ENCODE measurements at regions not wholly inside any gene's neighbourhood (a gene's known extent, or its start where the extent isn't known, plus 50 kb on each side); places are given as distances from the start of the nearest gene placed in this dataset.

DNA sequence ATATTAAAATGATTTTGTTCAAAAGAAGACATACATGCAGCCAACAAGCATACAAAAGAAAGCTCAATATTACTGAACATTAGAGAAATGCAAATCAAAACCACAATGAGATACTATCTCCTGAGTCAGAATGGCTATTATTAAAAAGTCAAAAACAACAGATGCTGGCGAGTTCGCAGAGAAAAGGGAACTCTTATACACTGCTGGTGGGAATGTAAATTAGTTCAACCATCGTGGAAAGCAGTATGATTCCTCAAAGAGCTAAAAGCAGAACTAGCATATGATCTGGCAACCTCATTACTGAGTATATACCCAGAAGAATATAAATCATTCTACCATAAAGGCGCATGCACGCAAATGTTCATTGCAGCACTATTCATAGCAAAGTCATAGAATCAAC lies 126.0 kb upstream of the HMCN1 start:
- no peak overlapping the region for H3K27ac ChIP-seq (ENCODE audit: insufficient read depth, low read depth, low read length)
- H3K9me3 ChIP-seq (replicated peaks; ENCODE audit: control insufficient read depth, insufficient read depth, low read length), result no peaks in the 10 kb centered on the region
- no peaks in the 10 kb centered on the region for H3K36me3 ChIP-seq (ENCODE audit: control insufficient read depth in 2 of 2, extremely low read depth in 1 of 2, insufficient read depth in 2 of 2, low read length in 2 of 2)
- CTCF ChIA-PET, result interaction anchor here (1.1 kb wide), 1 partner anchor 12 kb away, joined by 3 read pairs; no protein-coding TSS in a partner anchor
- H3K4me1 ChIP-seq (ENCODE audit: control insufficient read depth, extremely low read depth, insufficient read depth, low read length), result no peaks in the 10 kb centered on the region
- DNase-seq (ENCODE audit: low read depth, low spot score), result no peak
- H3K79me2 ChIP-seq (ENCODE audit: control insufficient read depth, insufficient read depth, low read length), result no peaks in the 10 kb centered on the region
- H3K4me2 ChIP-seq (ENCODE audit: insufficient read depth, low read length), result no peak overlapping the region
- POLR2A ChIA-PET, result no interaction called here
- no peak overlapping the region for H2AFZ ChIP-seq (ENCODE audit: low read depth, low read length)
- no TSS peak for BruUV-seq (replicated peaks)
- no peaks in the 10 kb centered on the region for H3K27me3 ChIP-seq (ENCODE audit: control insufficient read depth in 2 of 2, insufficient read depth in 2 of 2, low read length in 2 of 2)
- no peak overlapping the region for H3K4me3 ChIP-seq (replicated peaks in 1 of 3; ENCODE audit: insufficient read depth in 1 of 3, low read depth in 1 of 3, low read length in 3 of 3)
- H3K9ac ChIP-seq (replicated peaks; ENCODE audit: extremely low read depth, insufficient read depth, low read length), result no peak overlapping the region
- H4K20me1 ChIP-seq (replicated peaks; ENCODE audit: control insufficient read depth, extremely low read depth, insufficient read depth, low read length), result no peaks in the 10 kb centered on the region
- no peak for TF ChIP-seq FOS (IDR thresholded peaks at IDR 0.05; ENCODE audit: borderline replicate concordance, insufficient read depth, low read length)
- TF ChIP-seq POLR2AphosphoS5 (IDR thresholded peaks at IDR 0.05; ENCODE audit: insufficient read depth, low read depth, low read length), result no peak
- TF ChIP-seq JUN (IDR thresholded peaks at IDR 0.05; ENCODE audit: borderline replicate concordance, insufficient read depth, insufficient read length, low read depth), result no peak
- TF ChIP-seq EZH2 (IDR thresholded peaks at IDR 0.05; ENCODE audit: borderline replicate concordance, low read depth, low read length, severe bottlenecking), result no peak
- TF ChIP-seq MAX (IDR thresholded peaks at IDR 0.05; ENCODE audit: insufficient read depth, insufficient read length), result no peak
- no peak for TF ChIP-seq POLR2A (IDR thresholded peaks at IDR 0.05; ENCODE audit: low read depth, low read length)
- TF ChIP-seq, protein P1, sequence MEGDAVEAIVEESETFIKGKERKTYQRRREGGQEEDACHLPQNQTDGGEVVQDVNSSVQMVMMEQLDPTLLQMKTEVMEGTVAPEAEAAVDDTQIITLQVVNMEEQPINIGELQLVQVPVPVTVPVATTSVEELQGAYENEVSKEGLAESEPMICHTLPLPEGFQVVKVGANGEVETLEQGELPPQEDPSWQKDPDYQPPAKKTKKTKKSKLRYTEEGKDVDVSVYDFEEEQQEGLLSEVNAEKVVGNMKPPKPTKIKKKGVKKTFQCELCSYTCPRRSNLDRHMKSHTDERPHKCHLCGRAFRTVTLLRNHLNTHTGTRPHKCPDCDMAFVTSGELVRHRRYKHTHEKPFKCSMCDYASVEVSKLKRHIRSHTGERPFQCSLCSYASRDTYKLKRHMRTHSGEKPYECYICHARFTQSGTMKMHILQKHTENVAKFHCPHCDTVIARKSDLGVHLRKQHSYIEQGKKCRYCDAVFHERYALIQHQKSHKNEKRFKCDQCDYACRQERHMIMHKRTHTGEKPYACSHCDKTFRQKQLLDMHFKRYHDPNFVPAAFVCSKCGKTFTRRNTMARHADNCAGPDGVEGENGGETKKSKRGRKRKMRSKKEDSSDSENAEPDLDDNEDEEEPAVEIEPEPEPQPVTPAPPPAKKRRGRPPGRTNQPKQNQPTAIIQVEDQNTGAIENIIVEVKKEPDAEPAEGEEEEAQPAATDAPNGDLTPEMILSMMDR (IDR thresholded peaks at IDR 0.05; ENCODE audit: extremely low read depth in 1 of 2, insufficient read depth in 1 of 2, low read depth in 1 of 2, low read length in 2 of 2), result no peak
- TF ChIP-seq MYC (IDR thresholded peaks at IDR 0.05; ENCODE audit: low read depth, low read length), result no peak
- no peak for TF ChIP-seq GATA2 (IDR thresholded peaks at IDR 0.05; ENCODE audit: insufficient read depth, insufficient read length, low read depth, low read length)
- FAIRE-seq, result no peak
- dilution Hi-C loops (cut with MboI; ENCODE audit: extremely low pct_ligation_motif_present, low sequenced_read_pairs) (no loop called here), intact Hi-C loops (cut with micrococcal nuclease) (no loop called here)
- H3K9me1 ChIP-seq (replicated peaks; ENCODE audit: control insufficient read depth, extremely low read depth, insufficient read depth, low read length), result no peaks in the 10 kb centered on the region

Data from endothelial cell of umbilical vein (primary cell).